Astrocyte of the cerebellum (primary cell): ENCODE measurements at regions not wholly inside any gene's neighbourhood (a gene's known extent, or its start where the extent isn't known, plus 50 kb on each side); places are given as distances from the start of the nearest gene placed in this dataset.

Source experiments
- DNase-seq: peaks from one replicate; pipeline ENCODE4 v3.0.0-alpha.2; 2011; ENCODE audit warnings: low read depth
- H3K4me3 ChIP-seq: 2 replicates; pipeline ENCODE4 v1.5.1; 2011; ENCODE audit warnings: mild to moderate bottlenecking, low read depth, low read length, moderate library complexity
- CTCF ChIP-seq: IDR thresholded peaks from 2 replicates; pipeline ENCODE4 v1.5.1; 2012; ENCODE audit warnings: low read length, low read depth, moderate library complexity, mild to moderate bottlenecking; ENCODE audit errors: missing control alignments
- in situ Hi-C: cut with HindIII; loops from 2 replicates; pipeline ENCODE4 v1.10.0; 2017; ENCODE audit warnings: low sequenced_read_pairs

- TF ChIP-seq CTCF = no peak
- no peak overlapping the region for H3K4me3 ChIP-seq
- DNase-seq = no peak
- in situ Hi-C loops = no loop called here
These were observed 165.2 kb upstream of the ALKAL2 start for GRCh38 chr2:453132-453531.

- in situ Hi-C loops = no loop called here
- H3K4me3 ChIP-seq = no peak overlapping the region
- DNase-seq = no peak
- no peak for TF ChIP-seq CTCF
These were observed 163.6 kb upstream of the ALKAL2 start for GRCh38 chr2:451495-451894.

- DNase-seq = no peak
- no peak overlapping the region for H3K4me3 ChIP-seq
- TF ChIP-seq CTCF = no peak
- in situ Hi-C loops = no loop called here
These were observed 161.6 kb upstream of the ALKAL2 start for GRCh38 chr2:449246-450067.

- H3K4me3 ChIP-seq = no peak overlapping the region
- no peak for TF ChIP-seq CTCF
- in situ Hi-C loops = no loop called here
- DNase-seq = no peak
These were observed 160.2 kb upstream of the ALKAL2 start for GRCh38 chr2:447902-448665.

- no peak for TF ChIP-seq CTCF
- no peak overlapping the region for H3K4me3 ChIP-seq
- in situ Hi-C loops = no loop called here
- DNase-seq = no peak
These were observed 159.2 kb upstream of the ALKAL2 start for GRCh38 chr2:446963-447530.

- in situ Hi-C loops = no loop called here
- H3K4me3 ChIP-seq = no peak overlapping the region
- DNase-seq = no peak
- no peak for TF ChIP-seq CTCF
These were observed 158.5 kb upstream of the ALKAL2 start for GRCh38 chr2:446303-446874.
